GM21529 (cell line): ENCODE measurements at regions not wholly inside any gene's neighbourhood (a gene's known extent, or its start where the extent isn't known, plus 50 kb on each side); places are given as distances from the start of the nearest gene placed in this dataset.
"Not testable (repeated sequence)": the region's sequence is repeated elsewhere in the genome, so short reads cannot be mapped to it uniquely, and the experiment has no call there.

Experiments used
- ATAC-seq: cut with Tn5 transposase; IDR thresholded peaks from one replicate; pipeline ENCODE4 v1.9.1; 2021; ENCODE audit not compliant: unreplicated experiment

DNA sequence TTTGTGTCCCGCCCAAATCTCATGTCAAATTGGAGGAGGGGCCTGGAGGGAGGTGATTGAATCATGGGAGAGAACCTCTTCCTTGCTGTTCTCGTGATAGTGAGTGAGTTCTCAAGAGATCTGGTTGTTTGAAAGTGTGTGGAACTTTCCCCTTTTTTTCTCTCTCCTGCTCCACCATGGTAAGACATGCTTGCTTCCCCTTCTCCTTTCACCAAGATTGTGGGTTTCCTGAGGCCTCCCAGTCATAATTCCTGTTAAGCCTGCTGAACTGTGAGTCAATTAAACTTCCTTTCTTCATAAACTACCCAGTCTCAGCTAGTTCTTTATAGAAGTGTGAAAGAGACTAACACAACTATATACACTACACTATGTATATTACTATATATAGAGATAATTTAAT lies 697.8 kb upstream of the HS3ST1 start:
- no peak for ATAC-seq

DNA sequence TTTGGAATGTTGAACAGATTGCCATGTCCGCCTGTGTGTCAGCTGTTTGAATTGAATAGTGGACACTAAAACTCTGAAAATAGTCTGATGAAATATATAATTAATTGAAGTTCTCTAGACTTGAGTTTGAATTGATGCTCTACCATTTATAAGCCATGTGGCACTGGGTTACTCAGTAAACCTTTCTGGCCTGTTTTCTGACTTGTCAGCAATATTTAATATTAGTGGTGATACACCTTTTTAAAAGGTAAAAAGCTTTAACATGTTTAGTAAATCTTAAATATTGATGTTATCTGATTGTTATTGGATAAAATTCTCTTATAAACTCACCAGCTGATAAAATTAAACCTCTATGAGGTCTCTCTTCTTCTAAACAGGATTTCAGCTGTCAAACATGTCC lies 695.4 kb upstream of the HS3ST1 start:
- ATAC-seq: no peak

GRCh38 chr4:12123707-12124106 lies 695.0 kb upstream of the HS3ST1 start:
- no peak for ATAC-seq

GRCh38 chr4:12122316-12122715 lies 693.6 kb upstream of the HS3ST1 start:
- no peak for ATAC-seq

DNA sequence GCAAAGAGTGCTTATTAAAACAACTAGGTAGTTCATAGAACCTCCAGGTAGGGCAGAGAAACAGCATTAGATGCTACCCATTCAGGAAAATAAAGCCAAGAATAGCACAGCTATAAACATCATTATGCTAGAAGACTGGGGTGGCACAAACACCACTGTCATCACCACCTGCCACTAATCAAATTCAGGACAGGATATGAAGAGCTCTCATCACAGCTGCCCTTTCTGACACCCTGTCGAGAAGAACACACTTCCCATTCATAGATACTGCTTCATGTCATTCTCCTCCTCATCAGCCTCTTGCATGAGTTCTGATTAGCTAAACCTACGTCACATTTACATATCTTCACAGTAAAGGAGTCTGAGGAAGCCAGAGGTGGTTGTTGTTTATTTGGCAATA lies 692.3 kb upstream of the HS3ST1 start:
- no peak for ATAC-seq

GRCh38 chr4:12118651-12119213 lies 690.0 kb upstream of the HS3ST1 start:
- peak; percentile 93 for ATAC-seq

DNA sequence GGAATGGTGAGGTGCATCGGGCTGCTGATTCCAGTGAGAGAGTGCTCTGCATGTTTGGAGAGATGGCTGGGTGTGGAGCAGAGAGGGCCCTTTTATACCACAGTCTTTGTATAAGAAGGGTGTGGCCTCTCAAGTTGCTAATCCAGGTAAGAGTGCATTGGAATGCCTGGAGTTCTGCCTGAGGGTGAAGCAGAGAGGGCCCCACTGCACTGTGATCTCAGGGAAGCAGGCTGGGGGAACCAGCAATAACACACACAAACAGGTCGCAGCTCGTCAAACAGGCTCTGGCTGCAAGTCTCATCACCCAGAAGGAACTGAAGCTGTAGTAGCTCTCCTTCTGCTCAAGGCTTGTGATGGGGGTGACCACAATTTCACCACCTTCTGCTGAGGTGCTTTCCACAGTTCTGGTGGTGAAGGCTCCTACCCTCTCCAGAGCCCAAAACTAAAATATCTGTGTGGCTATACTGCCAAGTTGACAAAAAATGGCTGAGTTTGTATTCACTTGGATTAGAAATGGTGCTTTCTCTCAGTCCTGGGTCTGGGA lies 687.4 kb upstream of the HS3ST1 start:
- ATAC-seq: no peak

DNA sequence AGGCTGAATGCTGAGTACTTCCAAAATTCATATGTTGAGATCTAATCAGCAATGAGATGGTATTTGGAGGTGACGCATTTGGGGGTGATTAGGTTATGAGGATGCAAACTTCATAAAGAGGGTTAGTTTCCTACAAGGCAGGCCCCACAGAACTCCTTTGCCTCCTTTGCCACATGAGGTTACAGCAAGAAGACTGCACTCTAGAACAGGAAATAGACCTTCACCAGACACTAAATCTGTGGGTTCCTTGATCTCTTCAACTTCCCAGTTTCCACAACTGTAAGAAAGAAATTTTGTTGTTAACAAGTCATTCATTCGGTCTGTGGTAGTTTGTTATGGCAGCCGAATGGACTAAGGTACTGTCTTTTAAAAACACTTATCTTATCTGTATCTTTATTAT lies 681.9 kb upstream of the HS3ST1 start:
- no peak for ATAC-seq

DNA sequence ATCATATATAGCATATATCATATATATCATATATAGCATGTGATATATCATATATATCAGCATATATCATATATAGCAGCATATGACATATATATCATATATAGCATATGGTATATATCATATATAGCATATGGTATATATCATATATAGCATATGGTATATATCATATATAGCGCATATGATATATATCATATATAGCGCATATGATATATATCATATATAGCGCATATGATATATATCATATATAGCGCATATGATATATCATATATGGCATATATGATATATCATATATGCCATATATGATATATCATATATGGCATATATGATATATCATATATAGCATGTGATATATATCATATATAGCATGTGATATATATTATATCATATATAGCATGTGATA lies 680.4 kb upstream of the HS3ST1 start:
- not testable (repeated sequence) for ATAC-seq

DNA sequence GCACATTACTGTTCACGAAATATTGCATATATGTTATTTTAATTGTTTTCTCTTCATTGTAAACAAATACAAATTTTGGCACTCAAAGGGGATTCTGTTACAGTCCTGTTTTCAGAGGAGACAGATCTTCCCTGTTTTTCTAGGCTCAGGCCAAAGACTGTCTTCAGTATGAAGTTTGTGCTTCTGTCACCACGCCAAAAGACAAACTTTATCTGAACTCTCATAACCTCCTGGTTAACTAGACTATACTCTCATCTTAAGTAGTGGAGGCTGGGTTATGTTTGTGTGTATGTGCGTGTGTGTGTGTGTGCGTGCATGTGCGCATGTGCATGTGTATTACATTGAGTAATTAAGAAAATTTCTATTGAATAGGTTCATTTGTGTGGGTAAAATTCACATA lies 676.8 kb upstream of the HS3ST1 start:
- ATAC-seq: no peak

- ATAC-seq: not testable (repeated sequence)
These were observed 661.2 kb upstream of the HS3ST1 start for GRCh38 chr4:12089920-12090319.

DNA sequence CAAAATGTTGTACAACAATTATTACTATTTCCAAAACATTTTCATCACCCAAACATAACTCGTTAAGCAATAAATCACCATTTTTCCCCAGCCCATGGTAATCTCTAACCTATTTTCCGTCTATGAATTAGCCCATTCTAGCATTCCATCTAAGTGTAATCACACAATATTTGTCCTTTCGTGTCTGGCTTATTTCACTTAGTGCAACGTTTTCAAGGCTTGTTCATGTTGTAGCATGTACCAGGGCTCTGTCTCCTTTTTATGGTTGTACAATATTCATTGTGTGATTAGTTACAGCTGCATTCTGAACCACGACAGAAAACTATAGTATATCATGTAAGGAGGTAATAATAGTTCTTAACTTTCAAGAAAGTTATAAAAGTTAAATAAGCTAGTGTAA lies 656.0 kb upstream of the HS3ST1 start:
- no peak for ATAC-seq

DNA sequence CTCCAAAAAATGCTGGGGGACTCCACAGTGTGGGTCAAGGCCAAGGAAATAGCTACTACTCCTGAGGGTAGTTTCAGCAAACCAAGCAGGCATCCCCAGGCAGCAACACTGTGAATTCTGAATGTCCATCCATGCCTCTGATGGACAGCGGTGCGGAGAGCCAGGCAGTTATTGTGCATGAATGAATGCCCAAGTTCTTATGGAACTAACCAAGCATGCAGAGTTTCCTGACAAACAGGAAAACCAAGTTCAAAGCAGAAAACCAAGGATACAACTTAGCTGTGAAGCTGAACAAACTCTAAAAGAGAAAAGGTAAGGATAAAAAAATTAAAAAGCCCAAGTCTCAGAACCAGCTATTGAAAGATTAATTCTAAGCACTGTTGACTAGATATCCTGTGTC lies 642.6 kb upstream of the HS3ST1 start:
- no peak for ATAC-seq

GRCh38 chr4:12053966-12054365 lies 625.3 kb upstream of the HS3ST1 start:
- ATAC-seq: no peak

DNA sequence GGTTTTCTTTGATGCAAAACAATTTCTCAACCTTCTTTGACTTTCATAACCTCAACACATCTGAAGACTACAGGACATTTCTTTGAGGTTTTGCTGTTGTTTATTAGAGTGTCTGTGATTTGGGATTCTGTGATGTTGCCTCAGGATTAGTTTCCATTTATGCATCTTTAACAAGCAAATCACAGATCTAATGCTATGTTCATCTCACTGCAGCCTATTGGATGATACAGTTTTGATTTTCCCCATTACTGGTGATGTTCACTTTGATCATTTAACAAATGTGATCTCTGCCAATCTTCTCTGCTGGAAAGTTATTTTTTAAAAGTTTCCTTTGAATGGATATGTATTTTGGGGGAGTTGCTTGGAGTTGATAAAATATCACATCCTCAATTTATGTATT lies 624.9 kb upstream of the HS3ST1 start:
- ATAC-seq: no peak

- ATAC-seq: no peak
These were observed 621.7 kb upstream of the HS3ST1 start for GRCh38 chr4:12050357-12050756.

GRCh38 chr4:12042818-12043217 lies 614.1 kb upstream of the HS3ST1 start:
- no peak for ATAC-seq

DNA sequence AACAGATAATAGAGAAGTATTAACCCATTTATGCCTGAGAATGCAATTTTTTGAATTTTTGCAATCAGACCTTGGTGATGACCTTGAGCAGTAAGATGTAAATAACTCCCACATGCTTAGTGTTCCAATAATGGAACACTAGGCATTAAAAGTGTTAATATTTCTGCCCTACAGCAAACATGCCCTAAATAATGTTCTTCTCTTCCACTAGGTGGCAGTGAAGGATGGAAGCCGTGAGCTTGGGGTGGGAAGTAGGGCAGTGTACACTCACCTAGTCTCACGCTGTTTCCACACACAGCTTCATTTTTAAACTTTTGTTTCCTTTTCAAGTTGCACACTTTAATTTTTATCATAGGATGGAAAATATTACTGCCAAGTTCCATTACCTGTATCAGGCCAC lies 613.1 kb upstream of the HS3ST1 start:
- ATAC-seq: no peak

DNA sequence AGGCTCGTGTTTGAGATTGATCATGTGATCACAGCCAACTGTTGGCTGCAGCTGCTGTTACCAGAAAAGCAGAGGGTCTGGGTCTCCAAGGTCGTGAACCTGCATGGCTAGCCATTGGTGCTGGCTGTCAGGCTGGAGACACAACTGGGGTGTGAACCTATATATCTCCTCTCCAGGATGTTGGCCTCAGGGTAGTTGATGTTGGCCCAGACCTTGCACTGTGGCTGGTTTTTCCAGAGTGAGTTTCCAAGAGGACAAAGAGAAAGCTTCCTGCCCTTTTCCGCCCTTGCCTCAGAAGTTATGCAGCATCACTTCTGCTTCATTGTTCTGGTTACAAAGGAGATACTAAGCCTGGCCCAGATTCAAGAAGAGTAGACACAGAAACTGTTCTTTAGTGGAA lies 607.8 kb upstream of the HS3ST1 start:
- ATAC-seq: no peak

DNA sequence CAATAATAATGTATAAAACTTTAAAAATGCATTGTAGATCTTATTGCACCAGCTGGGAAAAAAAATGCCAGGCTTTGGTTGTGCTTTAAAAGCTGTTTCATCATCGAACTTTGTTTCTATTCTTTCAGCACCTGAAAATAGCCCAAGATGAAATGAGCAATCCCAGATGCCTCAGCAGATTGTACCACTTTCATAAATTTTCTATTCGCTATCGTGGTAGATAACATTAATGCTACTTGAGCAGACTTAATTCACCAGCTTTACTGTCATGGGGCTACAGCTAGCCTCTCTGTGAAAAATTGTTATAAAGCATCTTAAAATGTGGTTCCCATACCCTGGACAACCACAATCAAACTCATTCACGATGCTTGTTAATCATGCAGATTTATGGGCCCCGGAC lies 599.6 kb upstream of the HS3ST1 start:
- ATAC-seq: no peak

DNA sequence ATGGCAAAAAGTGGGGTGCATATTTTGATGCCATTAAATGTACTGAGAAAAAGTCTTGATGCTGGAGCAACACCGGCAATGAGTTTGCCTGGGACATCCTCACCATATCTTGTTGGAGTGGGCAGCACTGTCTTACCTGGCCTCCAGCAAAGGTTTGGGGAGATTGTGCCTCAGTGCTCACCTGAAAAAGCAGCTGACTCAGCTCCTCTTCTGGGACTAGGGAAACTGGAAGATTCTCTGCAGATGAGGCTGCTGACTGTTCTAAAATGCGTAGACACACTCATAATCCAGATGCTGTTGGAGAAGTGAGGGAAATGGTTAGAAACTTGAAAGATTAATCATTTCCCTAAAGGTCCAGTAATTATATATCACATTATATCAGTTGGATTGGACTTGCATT lies 593.7 kb upstream of the HS3ST1 start:
- ATAC-seq: no peak

DNA sequence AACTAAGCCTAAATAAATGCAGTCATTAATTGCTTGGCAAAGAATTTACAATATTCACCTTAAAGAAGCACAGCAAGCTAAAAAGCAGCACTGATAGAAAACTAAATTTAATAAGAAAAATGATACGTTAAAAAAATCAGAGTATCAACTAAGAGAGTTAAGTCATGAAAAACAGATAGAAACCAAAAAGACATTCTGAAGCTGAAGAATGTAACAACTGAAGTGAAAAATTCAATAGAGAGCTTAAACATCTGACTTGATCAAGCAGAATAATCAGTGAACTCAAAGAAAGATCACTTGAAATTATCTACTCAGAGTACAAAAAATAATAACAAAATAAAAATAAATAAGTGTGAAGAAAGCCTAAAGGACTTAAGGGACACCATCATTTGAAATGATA lies 588.0 kb upstream of the HS3ST1 start:
- no peak for ATAC-seq

- no peak for ATAC-seq
These were observed 576.8 kb upstream of the HS3ST1 start for GRCh38 chr4:12005471-12005870.
